ENCODE measurements at regions not wholly inside any gene's neighbourhood (a gene's known extent, or its start where the extent isn't known, plus 50 kb on each side); places are given as distances from the start of the nearest gene placed in this dataset.

GRCh38 chr1:213719462-213719861, 268.3 kb upstream of the PROX1 start:
- Histone ChIP-seq H3K9ac (ENCODE audit: low read depth in 1 of 2, low read length in 2 of 2) (no peak overlapping the region), H3K36me3 (ENCODE audit: control insufficient read depth in 1 of 2, insufficient read depth in 2 of 2, low read length in 2 of 2) (no peaks in the 10 kb centered on the region), H3K9me3 (ENCODE audit: control insufficient read depth in 1 of 2, low read length in 2 of 2) (no peaks in the 10 kb centered on the region), H3K4me3 (ENCODE audit: low read depth in 1 of 2, low read length in 2 of 2) (no peak overlapping the region), H3K4me1 (ENCODE audit: control insufficient read depth in 1 of 2, insufficient read depth in 2 of 2, low read length in 2 of 2) (peaks cover 6% of the 10 kb centered on the region in 2 donors), H3K27me3 (ENCODE audit: control insufficient read depth in 1 of 2, insufficient read depth in 2 of 2, low read length in 2 of 2) (no peaks in the 10 kb centered on the region), H3K27ac (ENCODE audit: low read depth, low read length) (no peak overlapping the region)

- Histone ChIP-seq H3K4me1 (ENCODE audit: control insufficient read depth in 1 of 2, insufficient read depth in 2 of 2, low read length in 2 of 2) (peaks cover under 1% of the 10 kb centered on the region in 2 donors), H3K9me3 (ENCODE audit: control insufficient read depth in 1 of 2, low read length in 2 of 2) (no peaks in the 10 kb centered on the region), H3K27ac (ENCODE audit: low read depth, low read length) (no peak overlapping the region), H3K27me3 (ENCODE audit: control insufficient read depth in 1 of 2, insufficient read depth in 2 of 2, low read length in 2 of 2) (no peaks in the 10 kb centered on the region), H3K36me3 (ENCODE audit: control insufficient read depth in 1 of 2, insufficient read depth in 2 of 2, low read length in 2 of 2) (no peaks in the 10 kb centered on the region), H3K9ac (ENCODE audit: low read depth in 1 of 2, low read length in 2 of 2) (no peak overlapping the region), H3K4me3 (ENCODE audit: low read depth in 1 of 2, low read length in 2 of 2) (no peak overlapping the region)
Measured at GRCh38 chr1:213720032-213720431, 267.7 kb upstream of the PROX1 start.

- Histone ChIP-seq H3K9me3 (ENCODE audit: control insufficient read depth in 1 of 2, low read length in 2 of 2) (no peaks in the 10 kb centered on the region), H3K9ac (ENCODE audit: low read depth in 1 of 2, low read length in 2 of 2) (no peak overlapping the region), H3K36me3 (ENCODE audit: control insufficient read depth in 1 of 2, insufficient read depth in 2 of 2, low read length in 2 of 2) (no peaks in the 10 kb centered on the region), H3K27ac (ENCODE audit: low read depth, low read length) (no peak overlapping the region), H3K27me3 (ENCODE audit: control insufficient read depth in 1 of 2, insufficient read depth in 2 of 2, low read length in 2 of 2) (no peaks in the 10 kb centered on the region), H3K4me1 (ENCODE audit: control insufficient read depth in 1 of 2, insufficient read depth in 2 of 2, low read length in 2 of 2) (peaks cover 0 to 4% of the 10 kb centered on the region in 2 donors), H3K4me3 (ENCODE audit: low read depth in 1 of 2, low read length in 2 of 2) (no peak overlapping the region)
Measured at GRCh38 chr1:213723187-213723586, 264.6 kb upstream of the PROX1 start.

- Histone ChIP-seq H3K36me3 (ENCODE audit: control insufficient read depth in 1 of 2, insufficient read depth in 2 of 2, low read length in 2 of 2) (no peaks in the 10 kb centered on the region), H3K27me3 (ENCODE audit: control insufficient read depth in 1 of 2, insufficient read depth in 2 of 2, low read length in 2 of 2) (no peaks in the 10 kb centered on the region), H3K4me1 (ENCODE audit: control insufficient read depth in 1 of 2, insufficient read depth in 2 of 2, low read length in 2 of 2) (peaks cover 0 to 4% of the 10 kb centered on the region in 2 donors), H3K9me3 (ENCODE audit: control insufficient read depth in 1 of 2, low read length in 2 of 2) (no peaks in the 10 kb centered on the region), H3K9ac (ENCODE audit: low read depth in 1 of 2, low read length in 2 of 2) (no peak overlapping the region), H3K4me3 (ENCODE audit: low read depth in 1 of 2, low read length in 2 of 2) (no peak overlapping the region), H3K27ac (ENCODE audit: low read depth, low read length) (no peak overlapping the region)
Measured at GRCh38 chr1:213724640-213725536, 262.9 kb upstream of the PROX1 start.

- Histone ChIP-seq H3K36me3 (ENCODE audit: control insufficient read depth in 1 of 2, insufficient read depth in 2 of 2, low read length in 2 of 2) (no peaks in the 10 kb centered on the region), H3K4me1 (ENCODE audit: control insufficient read depth in 1 of 2, insufficient read depth in 2 of 2, low read length in 2 of 2) (peaks cover 0 to 4% of the 10 kb centered on the region in 2 donors), H3K9me3 (ENCODE audit: control insufficient read depth in 1 of 2, low read length in 2 of 2) (no peaks in the 10 kb centered on the region), H3K27me3 (ENCODE audit: control insufficient read depth in 1 of 2, insufficient read depth in 2 of 2, low read length in 2 of 2) (no peaks in the 10 kb centered on the region), H3K4me3 (ENCODE audit: low read depth in 1 of 2, low read length in 2 of 2) (no peak overlapping the region), H3K9ac (ENCODE audit: low read depth in 1 of 2, low read length in 2 of 2) (no peak overlapping the region), H3K27ac (ENCODE audit: low read depth, low read length) (no peak overlapping the region)
Measured at GRCh38 chr1:213727853-213728592, 259.8 kb upstream of the PROX1 start.

GRCh38 chr1:213728593-213729536, 258.9 kb upstream of the PROX1 start:
- H3K27me3 ChIP-seq (ENCODE audit: control insufficient read depth in 1 of 2, insufficient read depth in 2 of 2, low read length in 2 of 2), result no peaks in the 10 kb centered on the region
- H3K4me1 ChIP-seq (ENCODE audit: control insufficient read depth in 1 of 2, insufficient read depth in 2 of 2, low read length in 2 of 2), result peaks cover 0 to 4% of the 10 kb centered on the region in 2 donors
- H3K4me3 ChIP-seq (ENCODE audit: low read depth in 1 of 2, low read length in 2 of 2), result no peak overlapping the region
- no peak overlapping the region for H3K27ac ChIP-seq (ENCODE audit: low read depth, low read length)
- no peaks in the 10 kb centered on the region for H3K36me3 ChIP-seq (ENCODE audit: control insufficient read depth in 1 of 2, insufficient read depth in 2 of 2, low read length in 2 of 2)
- no peak overlapping the region for H3K9ac ChIP-seq (ENCODE audit: low read depth in 1 of 2, low read length in 2 of 2)
- no peaks in the 10 kb centered on the region for H3K9me3 ChIP-seq (ENCODE audit: control insufficient read depth in 1 of 2, low read length in 2 of 2)

GRCh38 chr1:213733705-213734104, 254.1 kb upstream of the PROX1 start:
- no peak overlapping the region for H3K27ac ChIP-seq (ENCODE audit: low read depth, low read length)
- no peaks in the 10 kb centered on the region for H3K4me1 ChIP-seq (ENCODE audit: control insufficient read depth in 1 of 2, insufficient read depth in 2 of 2, low read length in 2 of 2)
- no peak overlapping the region for H3K4me3 ChIP-seq (ENCODE audit: low read depth in 1 of 2, low read length in 2 of 2)
- H3K9ac ChIP-seq (ENCODE audit: low read depth in 1 of 2, low read length in 2 of 2), result no peak overlapping the region
- H3K9me3 ChIP-seq (ENCODE audit: control insufficient read depth in 1 of 2, low read length in 2 of 2), result no peaks in the 10 kb centered on the region
- H3K36me3 ChIP-seq (ENCODE audit: control insufficient read depth in 1 of 2, insufficient read depth in 2 of 2, low read length in 2 of 2), result no peaks in the 10 kb centered on the region
- no peaks in the 10 kb centered on the region for H3K27me3 ChIP-seq (ENCODE audit: control insufficient read depth in 1 of 2, insufficient read depth in 2 of 2, low read length in 2 of 2)

GRCh38 chr1:213737398-213738035, 250.3 kb upstream of the PROX1 start:
- H3K27ac ChIP-seq (ENCODE audit: low read depth, low read length), result no peak overlapping the region
- no peak overlapping the region for H3K9ac ChIP-seq (ENCODE audit: low read depth in 1 of 2, low read length in 2 of 2)
- no peak overlapping the region for H3K4me3 ChIP-seq (ENCODE audit: low read depth in 1 of 2, low read length in 2 of 2)
- no peaks in the 10 kb centered on the region for H3K9me3 ChIP-seq (ENCODE audit: control insufficient read depth in 1 of 2, low read length in 2 of 2)
- H3K36me3 ChIP-seq (ENCODE audit: control insufficient read depth in 1 of 2, insufficient read depth in 2 of 2, low read length in 2 of 2), result no peaks in the 10 kb centered on the region
- no peaks in the 10 kb centered on the region for H3K4me1 ChIP-seq (ENCODE audit: control insufficient read depth in 1 of 2, insufficient read depth in 2 of 2, low read length in 2 of 2)
- no peaks in the 10 kb centered on the region for H3K27me3 ChIP-seq (ENCODE audit: control insufficient read depth in 1 of 2, insufficient read depth in 2 of 2, low read length in 2 of 2)

GRCh38 chr1:213738658-213739057, 249.1 kb upstream of the PROX1 start:
- Histone ChIP-seq H3K9me3 (ENCODE audit: control insufficient read depth in 1 of 2, low read length in 2 of 2) (no peaks in the 10 kb centered on the region), H3K9ac (ENCODE audit: low read depth in 1 of 2, low read length in 2 of 2) (no peak overlapping the region), H3K27ac (ENCODE audit: low read depth, low read length) (no peak overlapping the region), H3K27me3 (ENCODE audit: control insufficient read depth in 1 of 2, insufficient read depth in 2 of 2, low read length in 2 of 2) (no peaks in the 10 kb centered on the region), H3K36me3 (ENCODE audit: control insufficient read depth in 1 of 2, insufficient read depth in 2 of 2, low read length in 2 of 2) (no peaks in the 10 kb centered on the region), H3K4me3 (ENCODE audit: low read depth in 1 of 2, low read length in 2 of 2) (no peak overlapping the region), H3K4me1 (ENCODE audit: control insufficient read depth in 1 of 2, insufficient read depth in 2 of 2, low read length in 2 of 2) (no peaks in the 10 kb centered on the region)

Data from duodenal mucosa (tissue), 2 donors.